WERI-Rb-1 (cell line): ENCODE measurements at regions not wholly inside any gene's neighbourhood (a gene's known extent, or its start where the extent isn't known, plus 50 kb on each side); places are given as distances from the start of the nearest gene placed in this dataset.

Source experiments
- DNase-seq: peaks from one replicate; pipeline ENCODE4 v3.0.0-alpha.2; 2020
- H3K27ac ChIP-seq: fragments of 250-450 bp; sonication (Bioruptor Pico); 2 replicates; pipeline ENCODE4 v1.5.1; 2020; ENCODE audit warnings: mild to moderate bottlenecking, moderate library complexity
- H3K27me3 ChIP-seq: fragments of 250-450 bp; sonication (Bioruptor Pico); 2 replicates; pipeline ENCODE4 v1.5.1; 2021; ENCODE audit warnings: mild to moderate bottlenecking, low read depth, moderate library complexity; ENCODE audit not compliant: insufficient read depth, severe bottlenecking
- H3K36me3 ChIP-seq: fragments of 250-450 bp; sonication (Bioruptor Pico); 2 replicates; pipeline ENCODE4 v1.5.1; 2020; ENCODE audit warnings: mild to moderate bottlenecking, moderate library complexity
- H3K4me3 ChIP-seq: 2 replicates; pipeline ENCODE4 v1.5.1; 2011; ENCODE audit warnings: low read depth, mild to moderate bottlenecking, control low read depth, low read length
- H3K9me3 ChIP-seq: fragments of 250-450 bp; sonication (Bioruptor Pico); 2 replicates; pipeline ENCODE4 v1.5.1; 2021; ENCODE audit warnings: mild to moderate bottlenecking, moderate library complexity; ENCODE audit not compliant: severe bottlenecking
- TF ChIP-seq, protein P1 (sequence below): IDR thresholded peaks from 2 replicates; pipeline ENCODE4 v1.5.1; 2011; ENCODE audit warnings: low read depth, mild to moderate bottlenecking, control low read depth, inconsistent platforms, low read length

DNA sequence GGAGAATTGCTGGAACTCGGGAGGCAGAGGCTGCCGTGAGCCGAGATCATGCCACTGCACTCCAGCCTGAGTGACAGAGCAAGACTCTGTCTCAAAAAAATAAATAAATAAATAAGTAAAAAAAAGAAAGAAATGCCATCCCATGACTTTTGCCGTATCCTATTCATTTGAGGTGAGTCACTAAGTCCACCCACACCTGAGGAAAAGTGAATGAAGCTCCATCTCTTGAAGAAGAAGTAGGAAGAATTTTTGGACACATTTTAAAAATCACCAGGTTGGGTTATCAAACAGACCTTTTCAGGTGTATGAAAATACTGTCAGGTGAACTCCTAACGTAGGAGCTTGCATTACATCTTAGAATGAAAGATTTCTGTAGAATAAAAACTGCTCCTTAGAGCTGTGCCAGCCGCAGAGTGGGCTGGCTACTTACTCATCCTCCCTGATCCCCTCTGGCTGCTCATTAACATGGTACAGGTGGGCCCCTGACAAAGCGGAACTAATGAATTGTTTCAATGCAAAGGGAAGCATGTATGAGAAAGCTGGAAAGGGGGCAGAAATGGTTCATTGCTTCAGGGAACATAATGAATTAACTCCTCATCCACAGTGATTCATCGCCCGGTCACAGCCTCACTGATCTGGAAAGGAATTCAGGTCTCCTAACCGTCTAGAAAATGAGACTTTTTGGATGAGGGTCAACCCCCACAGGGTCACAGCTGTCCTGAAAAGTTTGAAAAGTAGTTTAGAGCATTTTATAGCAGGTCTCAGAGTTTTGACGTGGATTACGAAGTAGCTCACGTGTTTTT lies 191.4 kb downstream of the SPP2 start:
- no peak for DNase-seq
- Histone ChIP-seq H3K27me3 (no peaks in the 10 kb centered on the region), H3K4me3 (no peak overlapping the region), H3K36me3 (no peaks in the 10 kb centered on the region), H3K27ac (no peak overlapping the region), H3K9me3 (peaks cover 4% of the 10 kb centered on the region)
- TF ChIP-seq, protein P1, sequence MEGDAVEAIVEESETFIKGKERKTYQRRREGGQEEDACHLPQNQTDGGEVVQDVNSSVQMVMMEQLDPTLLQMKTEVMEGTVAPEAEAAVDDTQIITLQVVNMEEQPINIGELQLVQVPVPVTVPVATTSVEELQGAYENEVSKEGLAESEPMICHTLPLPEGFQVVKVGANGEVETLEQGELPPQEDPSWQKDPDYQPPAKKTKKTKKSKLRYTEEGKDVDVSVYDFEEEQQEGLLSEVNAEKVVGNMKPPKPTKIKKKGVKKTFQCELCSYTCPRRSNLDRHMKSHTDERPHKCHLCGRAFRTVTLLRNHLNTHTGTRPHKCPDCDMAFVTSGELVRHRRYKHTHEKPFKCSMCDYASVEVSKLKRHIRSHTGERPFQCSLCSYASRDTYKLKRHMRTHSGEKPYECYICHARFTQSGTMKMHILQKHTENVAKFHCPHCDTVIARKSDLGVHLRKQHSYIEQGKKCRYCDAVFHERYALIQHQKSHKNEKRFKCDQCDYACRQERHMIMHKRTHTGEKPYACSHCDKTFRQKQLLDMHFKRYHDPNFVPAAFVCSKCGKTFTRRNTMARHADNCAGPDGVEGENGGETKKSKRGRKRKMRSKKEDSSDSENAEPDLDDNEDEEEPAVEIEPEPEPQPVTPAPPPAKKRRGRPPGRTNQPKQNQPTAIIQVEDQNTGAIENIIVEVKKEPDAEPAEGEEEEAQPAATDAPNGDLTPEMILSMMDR = no peak

DNA sequence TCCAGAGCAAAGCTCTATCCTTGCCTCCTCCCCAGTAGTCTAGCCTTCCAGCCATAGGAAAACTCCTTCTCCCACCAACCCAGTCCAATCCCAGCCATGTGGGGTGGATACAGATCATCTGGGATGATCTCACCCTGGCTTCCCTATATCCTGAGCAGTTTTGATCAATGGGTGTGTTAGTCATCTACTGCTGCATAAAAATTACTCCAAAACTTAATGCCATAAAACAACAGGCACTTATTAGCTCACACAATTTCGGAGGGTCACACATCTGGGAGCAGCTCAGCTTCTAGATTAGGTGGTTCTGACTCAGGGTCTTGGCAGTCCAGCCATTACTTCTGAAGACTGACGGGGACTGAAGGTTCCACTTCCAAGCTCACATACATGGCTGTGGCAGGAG lies 190.4 kb downstream of the SPP2 start:
- H3K9me3 ChIP-seq = peaks cover 4% of the 10 kb centered on the region
- H3K27me3 ChIP-seq = no peaks in the 10 kb centered on the region
- DNase-seq = no peak
- H3K27ac ChIP-seq = no peak overlapping the region
- no peaks in the 10 kb centered on the region for H3K36me3 ChIP-seq
- TF ChIP-seq, protein P1 = no peak
- H3K4me3 ChIP-seq = no peak overlapping the region

DNA sequence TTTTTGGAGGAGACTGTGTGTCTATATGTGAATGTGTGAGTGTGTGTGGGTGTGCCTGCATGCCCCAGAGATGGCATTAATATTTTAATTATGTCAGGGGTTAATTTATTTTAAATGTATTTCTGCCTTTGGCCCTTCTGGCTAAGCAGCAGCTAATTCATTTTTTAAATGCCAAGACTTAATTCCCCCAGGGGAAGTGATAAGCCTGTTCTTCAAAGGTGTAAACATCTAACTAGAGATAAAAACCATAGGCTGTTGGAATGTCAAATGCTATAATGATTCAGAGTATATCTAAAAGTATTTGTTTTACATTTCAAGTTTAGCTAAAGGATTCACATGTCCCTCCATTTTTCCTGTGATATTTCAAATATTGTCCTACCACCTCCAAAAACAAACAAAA lies 184.7 kb downstream of the SPP2 start:
- Histone ChIP-seq H3K27me3 (no peaks in the 10 kb centered on the region), H3K27ac (no peak overlapping the region), H3K4me3 (no peak overlapping the region), H3K36me3 (no peaks in the 10 kb centered on the region), H3K9me3 (peaks cover 4% of the 10 kb centered on the region)
- no peak for DNase-seq
- TF ChIP-seq, protein P1 = no peak

DNA sequence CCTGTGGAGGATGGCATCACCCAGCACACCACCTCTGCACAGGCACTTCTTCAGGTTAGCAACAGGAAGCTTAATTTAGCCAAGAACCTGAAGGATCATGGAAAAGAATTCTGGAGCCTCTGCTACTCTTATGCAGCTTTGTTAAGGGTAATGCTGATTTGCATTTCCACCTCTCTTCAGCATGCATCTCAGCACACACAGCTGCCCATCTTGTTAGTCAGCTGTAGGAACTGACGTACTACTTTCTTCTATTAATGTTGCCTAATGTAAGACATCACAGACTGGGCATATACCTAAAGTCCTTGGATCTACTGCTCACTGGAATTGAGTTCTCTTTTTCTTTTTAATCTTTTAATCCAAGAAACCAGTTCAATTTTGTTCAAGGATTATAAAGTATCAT lies 181.0 kb downstream of the SPP2 start:
- TF ChIP-seq, protein P1 = no peak
- Histone ChIP-seq H3K9me3 (no peaks in the 10 kb centered on the region), H3K4me3 (no peak overlapping the region), H3K27ac (no peak overlapping the region), H3K36me3 (no peaks in the 10 kb centered on the region), H3K27me3 (no peaks in the 10 kb centered on the region)
- DNase-seq = no peak

DNA sequence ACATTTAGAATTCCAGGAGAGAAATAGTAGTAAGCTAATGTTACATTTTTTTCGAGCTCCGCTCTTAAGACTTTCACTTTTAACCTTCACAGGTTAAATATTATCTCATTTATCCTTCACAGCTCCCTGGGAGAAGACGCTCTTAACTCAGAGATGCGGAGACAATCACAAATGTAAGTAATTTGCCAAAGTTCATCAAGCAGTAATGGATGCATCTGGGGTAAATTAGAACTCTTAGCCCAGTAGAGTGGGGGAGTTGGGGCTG lies 168.5 kb downstream of the SPP2 start:
- Histone ChIP-seq H3K9me3 (no peaks in the 10 kb centered on the region), H3K27ac (no peak overlapping the region), H3K36me3 (no peaks in the 10 kb centered on the region), H3K27me3 (no peaks in the 10 kb centered on the region), H3K4me3 (no peak overlapping the region)
- DNase-seq = no peak
- TF ChIP-seq, protein P1 = no peak

DNA sequence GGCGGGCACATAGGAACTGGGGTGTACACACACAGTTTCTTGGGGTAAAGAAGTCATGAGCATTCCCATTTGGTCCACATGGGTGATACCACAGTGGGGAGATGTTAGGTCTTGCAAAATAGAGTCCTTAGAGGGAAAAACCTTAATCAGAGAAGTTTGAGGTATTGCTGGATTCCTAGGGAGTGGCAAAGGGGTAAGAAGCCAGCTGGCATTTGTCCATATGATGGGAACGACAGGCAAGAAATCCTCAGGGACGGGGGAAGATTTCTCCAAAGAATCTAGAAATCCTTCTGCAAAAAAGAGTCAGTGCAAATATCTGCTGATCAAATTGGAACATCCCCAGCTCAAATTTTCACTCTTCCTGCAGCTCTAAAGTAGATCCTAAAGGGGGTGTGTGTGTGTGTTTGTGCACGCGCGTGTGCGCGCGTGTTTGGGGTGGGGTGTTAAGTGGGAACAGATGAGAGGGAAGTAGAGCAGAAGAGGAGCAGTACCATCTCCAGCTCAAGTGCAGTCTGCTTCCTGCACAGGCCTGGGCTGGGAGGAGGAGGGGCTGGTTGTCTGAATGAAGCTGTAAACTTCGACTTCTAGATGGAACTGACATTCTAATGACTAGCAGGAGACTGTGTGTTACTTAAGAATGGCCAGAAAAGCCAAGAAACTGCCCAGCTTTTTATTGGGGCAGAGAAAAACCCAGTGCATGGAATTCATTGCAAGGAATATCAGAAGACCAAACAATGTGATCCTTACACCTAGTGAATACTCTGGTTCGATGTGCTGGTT lies 168.0 kb downstream of the SPP2 start:
- Histone ChIP-seq H3K4me3 (no peak overlapping the region), H3K9me3 (no peaks in the 10 kb centered on the region), H3K36me3 (no peaks in the 10 kb centered on the region), H3K27me3 (no peaks in the 10 kb centered on the region), H3K27ac (no peak overlapping the region)
- TF ChIP-seq, protein P1 = no peak
- no peak for DNase-seq
